ENCODE measurements at regions not wholly inside any gene's neighbourhood (a gene's known extent, or its start where the extent isn't known, plus 50 kb on each side); places are given as distances from the start of the nearest gene placed in this dataset.
"Not testable (repeated sequence)": the region's sequence is repeated elsewhere in the genome, so short reads cannot be mapped to it uniquely, and the experiment has no call there.

- H2AFZ ChIP-seq; H3K36me3 ChIP-seq (ENCODE audit: low read depth); H3K79me2 ChIP-seq (ENCODE audit: low read depth); CTCF ChIA-PET; H3K27ac ChIP-seq; H3K27me3 ChIP-seq (ENCODE audit: insufficient read depth, low read depth); H3F3A ChIP-seq (ENCODE audit: insufficient read depth, low read depth); POLR2A ChIA-PET (ENCODE audit: unreplicated experiment); H3K9me3 ChIP-seq (ENCODE audit: insufficient read depth, low read depth); intact Hi-C loops (cut with micrococcal nuclease; ENCODE audit: unreplicated experiment); H3K9me2 ChIP-seq (ENCODE audit: insufficient read depth); H4K20me1 ChIP-seq (ENCODE audit: insufficient read depth); H3K4me1 ChIP-seq (replicated peaks; ENCODE audit: insufficient read depth); H3K4me3 ChIP-seq; BruUV-seq (replicated peaks); H3K4me2 ChIP-seq; DNase-seq: not testable (repeated sequence)
Observed at GRCh38 chr16:10292197-10292596, 93.7 kb upstream of the ATF7IP2 start.

- POLR2A ChIA-PET (ENCODE audit: unreplicated experiment); H3K4me1 ChIP-seq (replicated peaks; ENCODE audit: insufficient read depth); H3K36me3 ChIP-seq (ENCODE audit: low read depth); H3K27me3 ChIP-seq (ENCODE audit: insufficient read depth, low read depth); CTCF ChIA-PET; H3K9me3 ChIP-seq (ENCODE audit: insufficient read depth, low read depth); H3K4me2 ChIP-seq; H2AFZ ChIP-seq; H3K4me3 ChIP-seq; BruUV-seq (replicated peaks); H3K27ac ChIP-seq; H3F3A ChIP-seq (ENCODE audit: insufficient read depth, low read depth); H3K9me2 ChIP-seq (ENCODE audit: insufficient read depth); H3K79me2 ChIP-seq (ENCODE audit: low read depth); H4K20me1 ChIP-seq (ENCODE audit: insufficient read depth); intact Hi-C loops (cut with micrococcal nuclease; ENCODE audit: unreplicated experiment); DNase-seq: not testable (repeated sequence)
Observed at GRCh38 chr16:10292976-10293375, 92.9 kb upstream of the ATF7IP2 start.

GRCh38 chr16:10294153-10294552, 91.7 kb upstream of the ATF7IP2 start:
- H3K4me1 ChIP-seq (replicated peaks; ENCODE audit: insufficient read depth); H3K9me3 ChIP-seq (ENCODE audit: insufficient read depth, low read depth); intact Hi-C loops (cut with micrococcal nuclease; ENCODE audit: unreplicated experiment); DNase-seq; H3K79me2 ChIP-seq (ENCODE audit: low read depth); H3K4me3 ChIP-seq; H4K20me1 ChIP-seq (ENCODE audit: insufficient read depth); POLR2A ChIA-PET (ENCODE audit: unreplicated experiment); H3K36me3 ChIP-seq (ENCODE audit: low read depth); BruUV-seq (replicated peaks); H2AFZ ChIP-seq; H3K27me3 ChIP-seq (ENCODE audit: insufficient read depth, low read depth); H3K9me2 ChIP-seq (ENCODE audit: insufficient read depth); H3K27ac ChIP-seq; H3K4me2 ChIP-seq; H3F3A ChIP-seq (ENCODE audit: insufficient read depth, low read depth); CTCF ChIA-PET: not testable (repeated sequence)

- Histone ChIP-seq H3K36me3 (ENCODE audit: low read depth) (no peaks in the 10 kb centered on the region), H3K4me1 (replicated peaks; ENCODE audit: insufficient read depth) (no peaks in the 10 kb centered on the region), H3K4me2 (no peak overlapping the region), H3K79me2 (ENCODE audit: low read depth) (no peaks in the 10 kb centered on the region), H2AFZ (no peak overlapping the region), H4K20me1 (ENCODE audit: insufficient read depth) (no peaks in the 10 kb centered on the region), H3K9me3 (ENCODE audit: insufficient read depth, low read depth) (no peaks in the 10 kb centered on the region), H3K27ac (no peak overlapping the region), H3F3A (ENCODE audit: insufficient read depth, low read depth) (no peaks in the 10 kb centered on the region), H3K9me2 (ENCODE audit: insufficient read depth) (no peaks in the 10 kb centered on the region), H3K4me3 (no peak overlapping the region), H3K27me3 (ENCODE audit: insufficient read depth, low read depth) (peaks cover 9% of the 10 kb centered on the region)
- BruUV-seq (replicated peaks), result no TSS peak
- ChIA-PET CTCF (no interaction called here), POLR2A (ENCODE audit: unreplicated experiment) (interaction anchor here (0.6 kb wide), 1 partner anchor 12 kb away, joined by 4 read pairs; no protein-coding TSS in a partner anchor)
- no peak for TF ChIP-seq EZH2 (IDR thresholded peaks at IDR 0.05; ENCODE audit: low read depth)
- no peak for TF ChIP-seq CTCF (conservative IDR thresholded peaks at IDR 0.05)
- DNase-seq, result no peak
- intact Hi-C loops (cut with micrococcal nuclease; ENCODE audit: unreplicated experiment), result no loop called here
Observed at GRCh38 chr16:10296956-10297340, 88.9 kb upstream of the ATF7IP2 start.

All from PC-9 (cell line).